ENCODE measurements at regions not wholly inside any gene's neighbourhood (a gene's known extent, or its start where the extent isn't known, plus 50 kb on each side); places are given as distances from the start of the nearest gene placed in this dataset.

DNA sequence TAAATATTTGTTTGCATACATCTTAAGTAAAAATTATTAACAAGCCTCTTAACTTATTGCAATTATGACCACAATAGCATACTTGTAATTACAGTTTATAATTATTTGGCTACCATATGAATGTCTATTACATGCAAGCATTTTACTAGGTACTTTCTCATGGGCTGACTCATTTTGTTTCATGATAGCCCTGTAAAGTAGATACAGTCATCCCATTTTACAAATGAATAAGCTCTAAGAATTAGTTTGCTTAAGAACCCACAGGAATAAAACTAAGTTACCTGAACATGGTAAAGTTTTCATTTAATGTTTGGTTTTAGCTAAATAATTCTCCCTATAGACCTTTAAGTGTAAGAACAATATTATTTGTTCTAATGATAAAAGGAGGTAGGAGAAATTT lies 126.6 kb upstream of the IZUMO3 start:
- no peak for TF ChIP-seq POLR2A (IDR thresholded peaks at IDR 0.05; ENCODE audit: low read length)
- no peak for TF ChIP-seq GATA1 (IDR thresholded peaks at IDR 0.05; ENCODE audit: low read depth, low read length)
